ENCODE measurements at regions not wholly inside any gene's neighbourhood (a gene's known extent, or its start where the extent isn't known, plus 50 kb on each side); places are given as distances from the start of the nearest gene placed in this dataset.

- H4K91ac ChIP-seq (ENCODE audit: insufficient read depth, low read depth, low read length), result no peak overlapping the region
- dilution Hi-C loops (cut with HindIII; ENCODE audit: low sequenced_read_pairs, unreplicated experiment), result no loop called here
- no peak overlapping the region for H3K27ac ChIP-seq (ENCODE audit: insufficient read depth, low read length)
- CTCF ChIA-PET, result no interaction called here
- no peak overlapping the region for H2AFZ ChIP-seq (replicated peaks; ENCODE audit: low read length, poor library complexity)
- H3K9ac ChIP-seq (ENCODE audit: low read depth, low read length), result no peak overlapping the region
- no peak overlapping the region for H2AK5ac ChIP-seq (ENCODE audit: low read depth, low read length)
- no peak overlapping the region for H3K4ac ChIP-seq (ENCODE audit: low read depth, low read length)
- ATAC-seq (ENCODE audit: low read depth), result no peak
- no peak overlapping the region for H2BK5ac ChIP-seq (ENCODE audit: low read depth, low read length, poor library complexity, severe bottlenecking)
- H3K9me3 ChIP-seq (ENCODE audit: control insufficient read depth, insufficient read depth, low read length), result no peaks in the 10 kb centered on the region
- no peaks in the 10 kb centered on the region for H3K36me3 ChIP-seq (ENCODE audit: control insufficient read depth, insufficient read depth, low read length)
- H2BK15ac ChIP-seq (ENCODE audit: low read depth, low read length), result no peak overlapping the region
- peaks cover 22% of the 10 kb centered on the region for H3K27me3 ChIP-seq (ENCODE audit: control insufficient read depth, insufficient read depth, low read length)
- no peak overlapping the region for H3K14ac ChIP-seq (replicated peaks; ENCODE audit: low read depth, low read length)
- WGBS, 2 experiments (ENCODE audit: extremely low coverage in 2 of 2, insufficient read length in 1 of 2), result 43% methylated on average over 2 of the region's 5 CpGs; no CpG with 5 or more reads in 1 of the 2 experiments
- no peaks in the 10 kb centered on the region for H3K9me1 ChIP-seq (ENCODE audit: insufficient read depth, low read length)
- intact Hi-C loops (cut with micrococcal nuclease), result no loop called here
- H3K18ac ChIP-seq (ENCODE audit: low read depth, low read length), result no peak overlapping the region
- no peak overlapping the region for H3K56ac ChIP-seq (ENCODE audit: extremely low read depth, insufficient read depth, low read length)
- POLR2A ChIA-PET (ENCODE audit: unreplicated experiment), result no interaction called here
- no peak overlapping the region for H4K5ac ChIP-seq (ENCODE audit: low read depth, low read length)
- no peak overlapping the region for H2AK9ac ChIP-seq (replicated peaks; ENCODE audit: low read depth, low read length, poor library complexity)
- no peak overlapping the region for H3K4me2 ChIP-seq (ENCODE audit: low read depth, low read length)
- no peak overlapping the region for H2BK120ac ChIP-seq (ENCODE audit: low read depth, low read length)
- in situ Hi-C loops (cut with MboI; ENCODE audit: low sequenced_read_pairs), result no loop called here
- H4K20me1 ChIP-seq (ENCODE audit: insufficient read depth, low read length), result no peaks in the 10 kb centered on the region
- no peak overlapping the region for H2BK20ac ChIP-seq (ENCODE audit: low read depth, low read length)
- no peak overlapping the region for H4K8ac ChIP-seq (ENCODE audit: low read depth in 2 of 2, low read length in 2 of 2)
- no peak overlapping the region for H3K4me3 ChIP-seq (ENCODE audit: insufficient read depth, low read depth, low read length)
- DNase-seq, result no peak
- H3K23ac ChIP-seq (ENCODE audit: low read depth, low read length), result no peak overlapping the region
- no peaks in the 10 kb centered on the region for H3K4me1 ChIP-seq (ENCODE audit: control insufficient read depth, insufficient read depth, low read length)
- TF ChIP-seq MAZ (IDR thresholded peaks at IDR 0.05; ENCODE audit: borderline replicate concordance, low read depth, low read length) (no peak), POLR2A (IDR thresholded peaks at IDR 0.05; ENCODE audit: low read depth, low read length) (no peak), ELK1 (IDR thresholded peaks at IDR 0.05; ENCODE audit: borderline replicate concordance, low read depth, low read length) (no peak), CEBPB (IDR thresholded peaks at IDR 0.05; ENCODE audit: low read depth, low read length) (no peak), MAFK (IDR thresholded peaks at IDR 0.05; ENCODE audit: low read depth, low read length) (no peak), NFE2L2 (IDR thresholded peaks at IDR 0.05; ENCODE audit: low read depth, low read length) (no peak), SMC3 (IDR thresholded peaks at IDR 0.05; ENCODE audit: low read depth, low read length) (no peak), USF2 (IDR thresholded peaks at IDR 0.05; ENCODE audit: low read depth, low read length) (no peak)
- H3K79me1 ChIP-seq (ENCODE audit: low read depth in 1 of 2, low read length in 2 of 2), result no peaks in the 10 kb centered on the region
- BruUV-seq (replicated peaks), result no TSS peak
Observed at GRCh38 chr17:45708707-45709290, 75.3 kb upstream of the CRHR1 start.
